ENCODE measurements at regions not wholly inside any gene's neighbourhood (a gene's known extent, or its start where the extent isn't known, plus 50 kb on each side); places are given as distances from the start of the nearest gene placed in this dataset.

DNA sequence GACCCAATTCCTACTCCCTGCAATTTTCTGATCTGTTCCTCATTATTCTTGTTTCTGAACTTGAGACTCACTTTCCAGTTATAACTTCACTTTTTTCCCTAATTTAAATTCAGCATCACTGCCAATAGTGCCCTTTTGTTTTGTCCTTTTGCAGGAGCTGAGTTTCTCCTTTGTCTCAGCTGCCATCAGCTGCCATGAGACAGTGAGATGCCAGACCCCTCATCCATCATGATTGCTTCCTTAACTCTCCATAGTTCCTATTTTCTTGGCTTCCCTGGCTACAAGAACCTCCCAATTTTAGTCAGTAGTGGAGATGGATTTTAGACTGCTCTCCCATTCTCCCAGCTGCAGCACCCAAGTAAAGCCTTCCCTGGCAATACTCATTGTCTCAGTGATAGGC lies 518.1 kb downstream of the HDGFL1 start:
- dilution Hi-C loops (cut with MboI; ENCODE audit: extremely low pct_ligation_motif_present, low sequenced_read_pairs) (no loop called here), intact Hi-C loops (cut with micrococcal nuclease) (no loop called here)
- Histone ChIP-seq H2AFZ (ENCODE audit: low read depth, low read length) (no peak overlapping the region), H3K4me1 (ENCODE audit: control insufficient read depth, extremely low read depth, insufficient read depth, low read length) (no peaks in the 10 kb centered on the region), H3K4me2 (ENCODE audit: insufficient read depth, low read length) (no peak overlapping the region), H3K4me3 (replicated peaks in 1 of 3; ENCODE audit: insufficient read depth in 1 of 3, low read depth in 1 of 3, low read length in 3 of 3) (no peak overlapping the region), H3K79me2 (ENCODE audit: control insufficient read depth, insufficient read depth, low read length) (no peaks in the 10 kb centered on the region), H3K36me3 (ENCODE audit: control insufficient read depth in 2 of 2, extremely low read depth in 1 of 2, insufficient read depth in 2 of 2, low read length in 2 of 2) (no peaks in the 10 kb centered on the region), H3K9me3 (replicated peaks; ENCODE audit: control insufficient read depth, insufficient read depth, low read length) (no peaks in the 10 kb centered on the region), H3K27ac (ENCODE audit: insufficient read depth, low read depth, low read length) (no peak overlapping the region), H3K9ac (replicated peaks; ENCODE audit: extremely low read depth, insufficient read depth, low read length) (no peak overlapping the region), H3K9me1 (replicated peaks; ENCODE audit: control insufficient read depth, extremely low read depth, insufficient read depth, low read length) (no peaks in the 10 kb centered on the region), H4K20me1 (replicated peaks; ENCODE audit: control insufficient read depth, extremely low read depth, insufficient read depth, low read length) (no peaks in the 10 kb centered on the region), H3K27me3 (ENCODE audit: control insufficient read depth in 2 of 2, insufficient read depth in 2 of 2, low read length in 2 of 2) (no peaks in the 10 kb centered on the region)
- CTCF ChIA-PET, result no interaction called here
- FAIRE-seq (no peak), DNase-seq (ENCODE audit: low read depth, low spot score) (no peak)
- no TSS peak for BruUV-seq (replicated peaks)
- TF ChIP-seq POLR2A (IDR thresholded peaks at IDR 0.05; ENCODE audit: low read depth, low read length) (no peak), EZH2 (IDR thresholded peaks at IDR 0.05; ENCODE audit: borderline replicate concordance, low read depth, low read length, severe bottlenecking) (no peak), FOS (IDR thresholded peaks at IDR 0.05; ENCODE audit: borderline replicate concordance, insufficient read depth, low read length) (no peak), MYC (IDR thresholded peaks at IDR 0.05; ENCODE audit: low read depth, low read length) (no peak), GATA2 (IDR thresholded peaks at IDR 0.05; ENCODE audit: insufficient read depth, insufficient read length, low read depth, low read length) (no peak), POLR2AphosphoS5 (IDR thresholded peaks at IDR 0.05; ENCODE audit: insufficient read depth, low read depth, low read length) (no peak), JUN (IDR thresholded peaks at IDR 0.05; ENCODE audit: borderline replicate concordance, insufficient read depth, insufficient read length, low read depth) (no peak)
- TF ChIP-seq, protein P1, sequence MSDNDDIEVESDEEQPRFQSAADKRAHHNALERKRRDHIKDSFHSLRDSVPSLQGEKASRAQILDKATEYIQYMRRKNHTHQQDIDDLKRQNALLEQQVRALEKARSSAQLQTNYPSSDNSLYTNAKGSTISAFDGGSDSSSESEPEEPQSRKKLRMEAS (IDR thresholded peaks at IDR 0.05; ENCODE audit: insufficient read depth, insufficient read length), result no peak
- TF ChIP-seq, protein P2, sequence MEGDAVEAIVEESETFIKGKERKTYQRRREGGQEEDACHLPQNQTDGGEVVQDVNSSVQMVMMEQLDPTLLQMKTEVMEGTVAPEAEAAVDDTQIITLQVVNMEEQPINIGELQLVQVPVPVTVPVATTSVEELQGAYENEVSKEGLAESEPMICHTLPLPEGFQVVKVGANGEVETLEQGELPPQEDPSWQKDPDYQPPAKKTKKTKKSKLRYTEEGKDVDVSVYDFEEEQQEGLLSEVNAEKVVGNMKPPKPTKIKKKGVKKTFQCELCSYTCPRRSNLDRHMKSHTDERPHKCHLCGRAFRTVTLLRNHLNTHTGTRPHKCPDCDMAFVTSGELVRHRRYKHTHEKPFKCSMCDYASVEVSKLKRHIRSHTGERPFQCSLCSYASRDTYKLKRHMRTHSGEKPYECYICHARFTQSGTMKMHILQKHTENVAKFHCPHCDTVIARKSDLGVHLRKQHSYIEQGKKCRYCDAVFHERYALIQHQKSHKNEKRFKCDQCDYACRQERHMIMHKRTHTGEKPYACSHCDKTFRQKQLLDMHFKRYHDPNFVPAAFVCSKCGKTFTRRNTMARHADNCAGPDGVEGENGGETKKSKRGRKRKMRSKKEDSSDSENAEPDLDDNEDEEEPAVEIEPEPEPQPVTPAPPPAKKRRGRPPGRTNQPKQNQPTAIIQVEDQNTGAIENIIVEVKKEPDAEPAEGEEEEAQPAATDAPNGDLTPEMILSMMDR (IDR thresholded peaks at IDR 0.05; ENCODE audit: extremely low read depth in 1 of 2, insufficient read depth in 1 of 2, low read depth in 1 of 2, low read length in 2 of 2), result no peak
- POLR2A ChIA-PET, result no interaction called here
